NCI-H748 (cell line): ENCODE measurements at regions not wholly inside any gene's neighbourhood (a gene's known extent, or its start where the extent isn't known, plus 50 kb on each side); places are given as distances from the start of the nearest gene placed in this dataset.
A peak's percentile ranks its signal among the peaks of the same experiment; 100 is the strongest.
"Not testable (repeated sequence)": the region's sequence is repeated elsewhere in the genome, so short reads cannot be mapped to it uniquely, and the experiment has no call there.

Source experiments
- DNase-seq: peaks from one replicate; lab custom pipeline; 2025; ENCODE audit not compliant: unreplicated experiment; lab: John Stamatoyannopoulos, UW

DNA sequence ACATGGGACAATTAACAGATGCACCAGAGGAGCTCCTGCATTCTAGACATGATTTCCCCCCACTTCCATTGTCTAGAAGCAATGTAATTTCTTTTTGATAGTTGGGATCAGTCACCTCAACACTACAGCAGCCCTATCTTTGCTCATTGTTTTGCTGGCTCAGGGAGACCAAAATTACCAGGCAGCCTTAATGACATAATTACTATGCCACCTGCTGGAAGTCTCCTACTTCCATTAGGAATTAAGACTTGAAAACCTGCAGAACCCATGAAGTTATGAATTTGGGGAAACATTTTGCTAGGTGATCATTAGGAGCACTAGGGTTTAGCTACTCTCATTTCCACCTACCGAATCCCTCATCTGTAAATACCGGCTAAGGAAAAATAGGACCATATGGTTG is 312.0 kb upstream of the CA10 start:
- DNase-seq = no peak

DNA sequence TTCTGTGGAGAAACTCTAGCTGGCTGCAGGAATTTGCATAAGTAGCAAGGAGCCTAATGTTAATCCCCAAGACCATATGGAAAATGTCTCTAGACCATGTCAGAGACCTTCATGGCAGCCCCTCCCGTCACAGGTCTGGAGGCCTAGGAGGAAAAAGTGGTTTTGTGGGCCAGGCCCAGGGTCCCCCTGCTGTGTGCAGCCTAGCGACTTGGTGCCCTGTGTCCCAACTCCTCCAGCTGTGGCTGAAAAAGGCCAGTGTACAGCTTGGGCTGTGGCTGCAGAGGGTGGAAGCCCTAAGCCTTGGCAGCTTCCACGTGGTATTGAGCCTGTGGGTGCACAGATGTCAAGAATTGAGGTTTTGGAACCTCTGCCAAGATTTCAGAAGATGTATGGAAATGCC is 306.9 kb upstream of the CA10 start:
- DNase-seq = no peak

DNA sequence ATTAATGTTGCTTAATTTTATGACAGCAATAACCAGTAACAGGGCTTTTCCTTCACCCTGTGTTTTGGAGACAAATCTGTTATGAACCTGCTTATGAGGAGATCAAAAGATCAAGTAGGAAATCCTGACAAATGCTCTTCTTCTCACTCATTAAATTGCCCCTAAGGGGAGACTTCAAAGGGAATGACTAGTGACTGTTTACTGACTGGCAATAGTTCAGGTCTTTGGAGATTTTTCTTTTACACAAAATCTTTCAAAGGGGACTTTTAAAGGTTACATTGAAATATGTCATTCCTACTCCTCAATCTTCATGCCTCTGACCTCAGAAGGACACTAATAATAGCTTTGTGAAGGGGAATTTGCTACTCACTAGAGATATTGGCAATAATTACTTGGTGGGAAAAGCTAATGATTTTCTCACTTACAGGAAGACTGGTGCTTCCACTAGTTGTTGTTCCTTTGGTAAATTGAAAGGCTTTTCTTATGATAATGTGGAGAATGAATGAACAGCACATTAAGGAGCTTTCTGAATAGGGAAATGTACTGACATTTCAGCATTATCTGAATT is 292.9 kb upstream of the CA10 start:
- DNase-seq = no peak

DNA sequence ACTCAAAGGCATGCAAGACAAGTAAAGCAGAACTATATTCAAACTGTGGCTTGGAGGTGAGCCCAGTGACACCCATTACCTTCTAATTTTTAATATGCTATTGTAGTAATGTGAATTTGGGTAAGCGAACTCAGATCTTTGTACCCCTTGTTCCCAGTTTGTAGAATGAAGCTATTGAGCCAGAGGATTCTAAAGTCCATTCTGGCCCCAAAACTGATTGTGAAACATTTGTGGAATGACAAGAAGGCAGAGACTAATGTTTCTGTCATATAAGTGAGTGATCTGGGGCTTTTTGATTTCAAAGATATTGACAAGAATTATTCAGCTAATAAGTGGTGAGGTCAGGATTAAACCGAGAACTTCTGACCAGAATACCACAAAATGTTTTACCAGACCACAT is 283.8 kb upstream of the CA10 start:
- DNase-seq = no peak

DNA sequence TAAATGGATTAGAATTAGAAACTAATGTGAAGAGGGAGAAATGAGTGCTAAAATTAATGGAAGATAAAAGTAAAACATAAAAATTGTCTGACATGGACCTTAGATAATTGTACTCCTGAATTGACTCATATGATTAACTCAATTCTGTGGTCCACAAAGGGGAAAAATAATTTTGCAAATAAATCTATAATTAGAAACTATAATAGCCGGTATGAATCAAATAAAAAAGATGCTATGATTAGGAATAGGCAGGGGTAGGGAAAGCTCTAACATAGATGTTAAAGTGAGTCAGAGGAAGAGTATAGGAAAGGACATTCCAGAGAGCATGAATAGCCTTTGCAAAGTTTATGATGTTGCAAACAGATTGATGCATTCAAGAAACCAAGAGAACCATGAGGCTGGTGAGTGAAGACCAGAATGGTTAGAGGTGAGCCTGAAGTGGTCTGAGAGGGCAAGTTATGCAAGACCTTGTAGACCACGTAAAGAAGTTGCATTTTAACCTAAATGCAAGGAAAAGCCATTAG is 262.1 kb upstream of the CA10 start:
- no peak for DNase-seq

DNA sequence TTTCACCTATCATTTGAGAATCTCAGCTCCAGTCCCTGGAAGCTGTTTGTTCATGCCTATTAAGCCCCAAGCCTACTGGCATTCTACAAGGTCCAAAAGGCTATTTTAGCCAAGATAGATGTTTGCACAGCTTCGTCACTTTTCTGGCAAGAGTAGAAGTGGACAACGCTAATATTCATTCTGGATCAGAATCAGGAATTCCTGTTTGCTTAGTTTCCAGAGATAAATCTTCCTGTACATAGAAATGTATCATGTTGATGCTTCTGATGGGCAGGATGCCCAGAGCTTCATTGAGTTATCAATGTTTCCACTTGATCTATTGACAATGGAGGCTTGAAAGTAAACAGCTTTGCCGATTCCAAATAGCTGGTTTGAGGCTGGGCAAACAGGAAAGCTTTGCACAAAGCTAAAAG is 260.7 kb upstream of the CA10 start:
- DNase-seq = peak; percentile 49

DNA sequence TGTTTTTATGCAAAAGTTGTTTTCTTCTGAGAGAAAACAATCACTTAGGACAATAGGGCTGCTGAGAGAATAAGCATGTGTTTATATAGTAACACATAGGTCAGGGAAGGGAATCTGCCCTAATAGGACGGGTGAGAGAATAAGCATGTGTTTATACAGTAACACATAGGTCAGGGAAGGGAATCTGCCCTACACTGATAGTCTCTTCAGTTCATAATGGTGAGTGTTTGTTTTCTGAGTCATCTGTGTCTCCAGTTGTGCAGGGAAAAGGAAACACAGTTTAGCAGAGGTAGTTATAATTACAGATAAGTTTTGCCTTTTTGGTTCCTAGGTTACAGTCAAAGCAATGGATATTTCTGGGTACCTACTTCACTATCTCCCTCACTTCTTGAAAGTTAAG is 252.3 kb upstream of the CA10 start:
- DNase-seq = peak; percentile 33

DNA sequence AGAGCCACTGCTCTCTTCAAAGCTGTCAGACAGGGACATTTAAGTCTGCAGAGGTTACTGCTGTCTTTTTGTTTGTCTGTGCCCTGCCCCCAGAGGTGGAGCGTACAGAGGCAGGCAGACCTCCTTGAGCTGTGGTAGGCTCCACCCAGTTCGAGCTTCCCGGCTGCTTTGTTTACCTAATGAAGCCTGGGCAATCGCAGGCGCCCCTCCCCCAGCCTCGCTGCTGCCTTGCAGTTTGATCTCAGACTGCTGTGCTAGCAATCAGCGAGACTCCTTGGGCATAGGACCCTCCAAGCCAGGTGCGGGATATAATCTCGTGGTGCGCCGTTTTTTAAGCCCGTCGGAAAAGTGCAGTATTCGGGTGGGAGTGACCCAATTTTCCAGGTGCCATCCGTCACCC is 250.7 kb upstream of the CA10 start:
- not testable (repeated sequence) for DNase-seq

DNA sequence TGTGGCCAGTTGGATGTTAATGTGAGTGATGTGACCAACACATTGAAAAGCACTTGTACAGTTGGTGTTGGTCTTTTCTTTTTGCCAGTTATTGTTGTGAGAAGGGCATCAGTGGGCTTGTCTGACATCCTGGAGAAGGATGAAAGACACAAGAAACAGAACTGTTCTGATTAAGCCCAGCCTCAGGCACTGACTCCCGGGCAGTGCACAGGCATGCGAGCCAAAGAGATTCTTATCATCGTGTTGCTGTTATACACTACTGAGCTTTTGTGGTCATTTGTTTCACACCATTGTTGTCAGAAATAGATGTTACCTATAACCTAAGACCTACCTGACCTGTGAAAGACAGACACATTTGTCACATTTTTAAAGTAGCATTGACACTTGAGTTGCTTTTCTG is 236.8 kb upstream of the CA10 start:
- DNase-seq = no peak

DNA sequence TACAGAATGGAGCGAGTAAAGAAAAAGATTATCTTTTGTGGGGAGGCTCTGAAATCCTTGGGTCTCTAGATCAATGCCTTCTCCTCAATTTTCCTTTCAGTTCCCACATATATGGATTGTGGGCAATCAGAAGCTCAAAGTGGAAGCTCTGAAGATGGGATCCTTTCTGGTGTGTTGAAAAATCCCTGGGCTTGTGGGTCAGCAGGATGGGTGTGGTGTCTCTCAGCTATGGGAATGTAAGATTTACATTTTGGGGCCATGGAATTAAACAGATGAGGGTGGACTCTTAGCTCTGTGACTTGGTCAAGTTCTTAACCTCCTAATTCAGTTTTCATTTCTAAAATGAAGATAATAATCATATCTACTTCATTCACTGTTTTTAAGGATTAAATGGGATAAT is 231.9 kb upstream of the CA10 start:
- DNase-seq = no peak

DNA sequence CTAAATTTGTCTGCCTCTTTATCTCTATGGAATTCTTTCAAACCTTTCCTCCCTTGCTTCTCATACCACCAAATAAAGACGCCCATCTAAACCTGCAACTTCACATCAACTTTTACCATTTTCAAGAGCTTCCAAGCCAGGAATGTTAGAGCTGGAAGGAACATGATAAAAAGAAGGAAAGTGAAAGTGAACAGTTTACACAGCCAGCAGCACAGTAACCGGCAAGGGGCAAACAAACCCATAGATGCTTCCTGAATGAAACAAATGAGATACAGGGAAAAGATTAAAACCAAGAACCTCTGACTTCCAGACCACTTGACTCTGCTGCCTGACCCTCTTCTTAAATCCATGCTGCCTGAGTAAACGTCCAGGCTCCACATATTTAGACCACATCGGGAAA is 231.1 kb upstream of the CA10 start:
- DNase-seq = no peak

DNA sequence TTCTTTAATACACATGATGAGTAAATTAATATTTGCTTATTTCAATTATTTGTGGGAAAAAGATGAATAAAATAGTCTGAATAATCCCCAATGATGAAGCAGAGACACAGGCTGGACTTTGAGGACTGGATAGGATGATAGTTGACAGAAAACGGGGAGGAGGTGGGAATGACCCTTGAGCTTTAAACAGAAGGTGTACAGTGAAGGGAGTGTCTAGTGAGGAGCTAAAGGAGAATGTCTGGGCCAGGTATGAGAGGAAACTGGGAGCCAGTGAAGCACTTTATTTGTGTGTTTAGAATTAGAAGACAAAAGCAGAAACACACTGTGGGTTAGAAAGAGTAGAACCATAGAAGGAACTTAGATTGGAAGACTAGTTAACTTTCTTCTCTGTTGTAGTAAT is 230.4 kb upstream of the CA10 start:
- no peak for DNase-seq

DNA sequence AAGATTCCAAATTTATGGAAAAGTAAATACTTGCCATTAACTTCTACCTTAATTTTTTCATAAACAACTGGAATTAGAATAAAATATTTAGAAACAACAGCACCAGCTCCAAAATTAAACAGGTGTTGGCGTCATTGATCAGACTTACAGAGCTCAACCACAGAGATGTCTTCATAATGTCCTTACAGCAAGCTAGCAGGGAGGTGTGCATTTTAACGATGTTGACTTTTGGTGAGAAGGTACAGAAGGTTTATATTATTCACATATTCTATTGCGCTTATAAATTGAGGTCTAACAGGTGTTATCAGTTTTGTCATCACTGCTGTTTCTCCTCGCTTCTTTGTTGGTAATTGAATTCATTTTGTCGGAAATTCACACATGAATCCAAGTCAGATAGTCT is 226.2 kb upstream of the CA10 start:
- no peak for DNase-seq

DNA sequence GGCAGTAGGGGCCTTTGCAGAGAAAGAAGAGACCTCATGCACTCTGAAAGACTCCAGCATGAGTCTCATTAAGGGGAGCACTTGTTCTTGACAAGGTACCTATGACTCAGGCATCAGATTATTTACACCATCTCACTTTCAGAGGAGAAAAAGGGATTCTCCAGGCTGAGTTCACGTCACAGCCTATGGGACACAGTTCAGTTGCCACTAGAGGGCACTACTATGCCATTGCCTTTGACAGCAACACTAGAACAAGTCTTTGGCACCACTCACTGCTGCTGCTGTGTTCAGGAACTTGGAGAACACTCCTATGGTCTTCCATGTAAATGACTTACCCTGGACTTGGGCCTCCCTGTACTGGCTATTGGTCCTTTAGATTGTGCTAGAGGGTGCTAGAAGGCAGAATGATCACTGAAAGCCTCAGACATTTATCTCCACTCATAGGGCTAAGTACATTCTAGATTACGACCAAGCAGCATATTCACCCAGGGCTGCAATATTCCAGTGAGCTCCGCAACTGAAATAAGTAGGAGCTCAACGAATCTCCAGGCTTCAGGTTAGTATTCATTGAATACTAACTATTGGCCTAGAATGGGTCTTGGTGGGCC is 225.1 kb upstream of the CA10 start:
- peak; percentile 48 for DNase-seq

DNA sequence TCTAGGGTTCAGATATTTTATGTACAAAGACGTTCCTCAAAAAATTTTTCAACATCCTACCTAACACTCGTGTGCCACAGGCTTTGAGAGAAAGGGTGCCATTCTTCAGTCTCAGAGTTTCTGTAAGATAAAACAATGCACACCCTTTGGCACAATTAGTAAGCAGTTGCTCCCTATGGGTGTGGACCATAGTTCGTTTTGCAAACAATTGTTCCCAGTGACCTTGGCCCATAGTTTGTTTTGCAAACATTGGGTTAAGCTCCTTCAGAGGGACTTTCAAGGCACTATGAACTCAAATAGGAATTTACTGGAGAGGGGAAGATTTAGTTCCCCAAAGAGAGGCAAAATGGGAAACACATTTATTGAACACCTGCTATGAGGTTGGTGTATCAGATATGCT is 220.3 kb upstream of the CA10 start:
- DNase-seq = no peak

DNA sequence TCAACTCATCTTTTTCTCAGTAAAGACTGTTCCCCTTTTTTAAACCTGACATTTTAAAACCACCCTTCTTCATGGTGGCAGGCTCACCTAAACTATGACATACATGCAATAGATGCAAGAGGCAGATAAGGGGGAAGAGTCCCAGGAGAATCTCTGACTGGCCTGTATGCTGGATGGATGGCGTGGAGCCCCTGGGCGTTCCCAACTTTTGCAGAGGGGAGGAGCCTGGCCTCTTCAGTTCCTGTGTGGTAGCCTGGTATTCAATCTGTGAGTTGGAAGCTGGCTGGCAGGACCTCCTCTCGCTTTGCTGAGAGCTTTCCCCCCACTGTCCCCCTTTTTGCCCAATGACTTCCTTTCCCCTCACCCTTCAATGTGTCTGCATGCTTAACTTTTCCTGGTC is 217.6 kb upstream of the CA10 start:
- no peak for DNase-seq

DNA sequence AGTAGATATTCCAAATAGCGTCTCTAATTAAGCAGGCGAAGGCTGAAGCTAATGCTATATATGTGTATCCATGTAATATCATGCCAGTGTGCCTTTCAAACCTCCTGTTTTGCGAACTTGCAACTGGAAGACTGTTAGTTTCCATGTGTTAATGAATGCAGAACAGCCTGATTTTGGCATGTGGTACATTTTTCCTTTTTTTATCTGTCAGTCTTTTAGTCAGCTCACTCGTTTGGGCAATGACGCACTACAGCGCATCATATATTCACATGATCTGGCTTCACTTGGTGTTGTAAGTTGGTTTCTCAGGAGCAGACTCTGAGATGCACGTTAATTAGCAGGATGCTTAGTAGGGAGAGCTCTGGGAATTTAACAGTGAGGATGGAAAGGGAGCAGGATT is 210.4 kb upstream of the CA10 start:
- no peak for DNase-seq

DNA sequence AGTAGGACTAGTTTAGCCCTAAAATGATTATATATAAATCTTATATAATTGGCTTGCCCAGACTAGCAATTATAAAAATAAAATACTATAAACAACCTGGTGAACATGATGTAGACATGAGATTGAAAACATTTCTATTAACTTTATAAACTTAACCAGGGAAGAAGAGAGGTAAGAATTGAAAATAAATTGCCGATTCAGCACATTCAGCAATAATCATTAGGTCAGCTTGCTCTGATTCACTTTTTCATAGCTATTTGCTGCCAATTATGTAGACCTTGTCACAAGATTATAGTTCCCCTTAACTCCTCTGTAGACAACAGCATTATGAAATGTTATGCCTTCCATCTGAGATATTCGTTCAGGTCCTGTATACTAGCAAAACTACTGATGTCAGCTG is 199.3 kb upstream of the CA10 start:
- DNase-seq = no peak

DNA sequence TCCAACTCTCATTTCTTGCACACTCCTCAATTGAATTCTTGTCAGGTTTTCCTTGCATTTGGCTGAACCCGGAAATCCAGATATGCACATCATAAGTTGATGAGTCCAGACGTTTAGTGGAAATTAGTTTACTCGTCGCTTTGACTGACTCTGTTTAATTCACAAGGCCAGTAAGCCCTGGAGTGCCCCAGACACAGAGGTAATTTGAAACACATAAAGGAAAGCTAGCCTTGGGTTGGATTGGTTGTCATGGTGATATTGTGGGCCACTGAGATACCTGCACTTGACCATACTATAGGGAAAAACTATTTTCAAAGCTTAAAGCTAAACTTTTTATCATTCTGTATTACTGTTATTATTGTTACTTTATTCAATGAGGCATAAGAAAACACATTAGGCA is 178.3 kb upstream of the CA10 start:
- DNase-seq = no peak

DNA sequence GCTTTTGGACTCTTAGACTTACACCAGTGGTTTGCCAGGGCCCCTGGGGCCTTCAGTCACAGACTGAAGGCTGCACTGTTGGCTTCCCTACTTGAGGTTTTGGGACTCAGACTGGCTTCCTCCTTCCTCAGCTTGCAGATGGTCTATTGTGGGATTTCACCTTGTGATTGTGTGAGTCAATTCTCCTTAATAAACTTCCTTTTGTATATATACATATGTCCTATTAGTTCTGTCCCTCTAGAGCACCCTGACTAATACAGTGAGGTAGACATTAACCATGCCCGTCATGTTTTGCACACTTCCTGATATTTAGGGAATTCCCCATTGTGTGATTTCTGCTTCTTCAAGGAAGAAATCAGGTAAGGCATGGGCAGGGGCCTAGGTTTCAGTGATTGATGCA is 147.8 kb upstream of the CA10 start:
- no peak for DNase-seq

DNA sequence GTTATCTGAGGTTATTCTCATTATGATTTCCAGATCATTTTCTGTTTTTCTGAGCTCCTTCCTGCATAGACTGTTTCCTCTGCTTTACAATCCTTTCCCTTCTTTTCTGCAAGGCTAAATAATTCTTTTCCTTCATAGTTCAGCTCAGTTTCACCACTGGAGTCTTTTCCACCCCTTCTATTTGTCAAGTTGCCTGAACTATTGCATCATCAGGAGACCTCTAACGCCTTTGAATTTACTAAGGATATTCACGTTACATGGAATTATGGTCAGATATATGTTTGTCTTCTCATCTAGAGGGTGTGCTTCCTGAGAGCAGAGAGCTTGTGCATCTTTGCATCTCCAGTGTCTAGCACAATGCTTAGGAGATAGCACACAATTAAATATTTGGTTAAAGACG is 140.4 kb upstream of the CA10 start:
- DNase-seq = no peak

DNA sequence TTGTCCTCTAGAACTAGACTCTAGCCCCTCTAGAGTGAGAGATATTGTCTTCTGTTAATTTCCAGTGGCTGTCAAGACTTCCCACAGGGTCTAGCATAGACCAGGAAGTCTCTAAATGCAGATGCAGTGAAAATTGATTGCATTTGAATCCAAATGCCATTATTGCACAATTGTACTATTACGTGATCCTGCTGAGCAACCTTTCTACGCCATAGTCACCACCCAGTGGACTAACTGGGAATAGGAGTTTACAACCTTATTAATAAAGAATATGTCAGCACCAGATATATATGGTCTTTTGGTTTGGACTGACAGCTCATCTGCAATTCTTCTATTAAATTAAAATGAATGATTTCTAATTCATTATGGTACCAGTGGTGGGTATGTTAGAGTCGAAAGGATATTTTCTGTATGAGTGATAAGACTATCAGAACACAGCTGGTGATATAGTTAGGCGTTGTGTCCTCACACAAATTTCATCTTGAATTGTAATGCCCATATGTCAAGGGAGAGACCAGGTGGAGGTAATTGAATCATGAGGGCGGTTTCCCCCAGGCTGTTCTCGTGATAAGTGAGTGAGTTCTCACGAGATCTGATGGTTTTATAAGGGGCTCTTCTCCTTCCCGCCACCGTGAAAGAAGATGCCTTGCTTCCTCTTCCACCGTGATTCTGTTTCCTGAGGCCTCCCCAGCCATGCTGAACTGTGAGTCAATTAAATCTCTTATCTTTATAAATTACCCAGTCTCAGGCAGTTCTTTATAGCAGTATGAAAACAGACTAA is 138.9 kb upstream of the CA10 start:
- DNase-seq = peak; percentile 29
